HG03064 (cell line): ENCODE measurements at regions not wholly inside any gene's neighbourhood (a gene's known extent, or its start where the extent isn't known, plus 50 kb on each side); places are given as distances from the start of the nearest gene placed in this dataset.

Experiments
- ATAC-seq: cut with Tn5 transposase; IDR thresholded peaks from one replicate; pipeline ENCODE4 v1.9.1; 2021; ENCODE audit warnings: low read depth; ENCODE audit not compliant: unreplicated experiment

DNA sequence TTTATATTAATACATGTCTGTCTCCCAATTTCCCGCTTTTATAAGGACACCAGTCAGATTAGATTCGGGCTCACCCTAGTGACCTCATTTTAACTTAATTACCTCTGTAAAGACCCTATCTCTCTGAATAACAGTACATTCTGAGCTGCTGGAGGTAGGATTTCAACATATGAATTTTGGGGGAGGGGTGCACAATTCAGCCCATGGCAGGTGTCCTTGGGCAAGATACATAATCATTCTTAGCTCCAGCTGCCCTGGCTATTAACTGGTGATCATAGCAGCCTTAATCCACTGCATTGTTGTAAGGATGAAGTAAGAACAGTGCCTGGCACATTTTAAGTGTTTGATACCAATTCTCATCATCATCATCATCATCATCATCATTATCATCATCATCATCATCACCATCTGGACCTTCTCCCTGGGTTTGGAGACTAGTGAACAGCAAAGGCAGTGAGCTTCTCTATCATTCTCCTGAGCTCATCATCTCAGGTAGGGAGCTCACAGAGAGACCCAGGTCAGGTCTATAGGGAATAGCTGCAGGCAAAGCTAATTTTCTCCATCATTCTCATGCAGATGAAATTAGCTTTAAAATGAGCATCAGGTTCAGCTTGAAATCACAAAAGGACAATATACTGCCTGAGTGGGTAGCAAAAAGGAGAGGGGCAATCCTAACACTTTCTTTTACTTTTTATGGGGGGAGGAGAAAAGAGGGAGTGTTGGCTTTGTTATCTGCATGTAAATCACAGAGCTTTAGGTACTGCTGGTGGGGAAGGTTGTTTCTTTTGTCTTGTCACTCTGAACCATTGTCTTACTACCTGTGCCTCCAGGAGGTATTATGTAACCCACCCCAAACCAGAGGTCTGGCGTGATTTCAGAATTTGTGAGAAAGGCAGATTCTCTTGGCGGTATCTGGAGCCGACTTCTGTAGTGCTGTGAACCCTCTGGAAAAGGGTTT lies 125.5 kb upstream of the SPRED2 start:
- ATAC-seq = no peak

DNA sequence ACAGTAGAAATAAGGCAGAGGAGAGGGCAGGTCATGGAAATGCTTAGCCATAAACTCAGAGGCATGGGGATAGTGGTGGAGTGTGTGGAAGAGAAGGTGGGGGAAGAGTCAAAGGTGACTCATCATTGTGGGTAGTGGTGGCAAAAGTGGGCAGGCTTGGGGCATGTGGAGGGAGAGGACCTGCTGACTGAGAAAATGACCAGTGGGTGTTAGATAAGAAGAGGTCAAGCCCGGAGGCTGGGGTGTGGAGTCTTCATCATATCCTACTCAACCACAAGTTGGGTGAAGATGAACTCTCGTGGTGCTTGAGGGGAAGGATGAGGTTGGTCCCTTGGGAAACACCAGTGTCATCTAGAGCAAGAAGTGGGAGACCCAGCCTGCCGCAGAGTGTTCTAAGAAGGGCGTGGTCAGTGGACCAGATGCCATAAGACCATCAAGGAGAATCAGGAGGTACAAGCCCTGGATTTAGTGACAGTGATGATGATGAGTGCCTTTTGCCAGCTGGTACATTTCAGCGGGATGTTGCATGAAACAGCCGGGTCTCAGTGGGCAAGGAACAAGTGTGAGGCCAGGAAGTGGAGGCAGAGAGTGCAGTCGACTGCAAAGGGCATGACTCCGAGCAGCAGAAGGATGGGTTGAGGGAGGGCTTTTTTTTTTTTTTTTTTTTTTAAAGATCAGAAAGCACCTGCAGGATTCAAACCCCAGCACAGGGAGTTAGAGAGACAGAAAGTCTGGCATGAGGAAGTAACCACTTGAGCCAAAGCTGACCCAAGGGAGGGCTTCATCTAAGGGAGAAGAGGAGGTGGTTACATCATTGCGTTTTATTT lies 122.6 kb upstream of the SPRED2 start:
- peak; percentile 57 for ATAC-seq

DNA sequence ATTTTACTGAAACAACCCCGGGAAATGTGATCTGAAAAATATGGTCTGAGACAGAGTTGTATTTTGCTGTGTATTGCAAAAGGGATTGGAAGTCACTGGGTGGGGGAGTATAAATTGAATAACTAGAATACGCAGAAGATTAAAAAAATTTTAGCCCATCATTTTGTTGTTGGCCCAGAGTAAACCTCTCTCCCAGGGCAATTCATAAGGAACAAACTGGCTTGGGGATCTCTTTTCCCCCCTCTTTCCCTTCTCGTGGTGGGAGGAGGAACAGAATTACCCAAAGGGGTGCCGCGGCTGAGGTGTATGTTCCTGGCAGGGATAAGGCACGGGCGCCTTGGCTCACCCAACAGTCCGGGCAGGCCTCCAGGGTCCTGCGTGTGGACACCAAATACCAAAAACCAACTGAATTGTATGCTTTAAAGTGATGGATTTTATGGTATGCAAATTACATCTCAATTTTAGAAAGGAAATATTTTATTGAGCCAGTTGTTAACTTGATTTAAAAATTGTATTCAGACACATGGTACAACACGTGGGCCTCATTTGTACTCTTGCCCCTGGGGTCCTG lies 121.2 kb upstream of the SPRED2 start:
- ATAC-seq = no peak

DNA sequence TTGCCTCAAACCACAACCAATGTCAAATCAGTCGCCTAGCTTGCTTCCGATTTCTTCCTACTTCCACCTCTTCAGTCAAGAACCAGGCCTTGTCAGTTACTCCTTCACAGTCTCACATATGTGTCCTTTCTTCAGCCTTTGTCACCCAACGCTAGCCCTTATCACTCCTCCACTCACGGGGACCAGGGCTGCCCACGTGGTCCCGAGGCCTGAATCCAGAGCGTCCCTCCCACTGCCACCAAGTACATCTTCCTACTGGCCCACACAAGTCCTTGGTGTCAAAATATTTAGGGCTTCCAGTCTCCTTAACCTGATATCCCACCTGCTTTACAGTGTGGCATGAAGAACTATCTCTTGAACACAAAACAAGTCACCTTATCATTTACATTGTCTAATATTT lies 119.1 kb upstream of the SPRED2 start:
- no peak for ATAC-seq

DNA sequence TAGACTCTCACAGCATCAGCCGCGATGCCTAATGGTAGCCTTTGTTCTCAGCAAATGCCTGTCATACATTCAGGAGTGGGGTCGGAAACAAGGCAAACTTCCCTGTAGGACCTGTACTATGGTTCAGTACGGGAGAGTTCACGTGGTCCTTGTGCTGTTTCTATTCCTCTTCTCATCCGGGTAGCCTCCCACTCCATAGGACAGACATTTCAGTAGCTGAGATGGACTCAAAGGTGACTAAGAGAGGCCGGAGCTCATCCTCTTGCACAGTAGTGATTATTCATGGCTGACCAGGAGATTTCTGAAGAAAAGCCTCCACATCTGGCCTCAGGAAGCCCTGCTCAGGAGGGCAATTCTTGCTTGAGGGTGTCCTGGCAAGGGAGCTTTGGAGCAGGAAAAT lies 117.8 kb upstream of the SPRED2 start:
- no peak for ATAC-seq

DNA sequence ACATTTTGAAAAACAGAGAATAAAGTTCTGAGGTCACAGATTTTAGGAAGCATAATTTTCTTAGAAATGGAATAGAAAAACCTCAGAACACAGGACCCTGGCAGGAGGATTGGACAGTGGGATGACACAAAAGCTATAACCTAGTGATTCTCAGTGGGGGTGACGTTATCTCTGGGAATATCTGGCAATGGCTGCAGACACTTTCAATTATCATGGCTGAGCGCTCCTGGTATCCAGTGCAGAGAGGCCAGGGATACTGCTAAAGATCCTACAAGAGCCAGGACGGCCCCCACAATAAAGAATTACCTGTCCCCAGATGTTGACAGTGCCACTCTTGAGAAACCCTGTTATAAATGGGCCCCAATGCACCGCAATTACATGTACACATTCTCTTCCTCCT lies 117.2 kb upstream of the SPRED2 start:
- no peak for ATAC-seq

DNA sequence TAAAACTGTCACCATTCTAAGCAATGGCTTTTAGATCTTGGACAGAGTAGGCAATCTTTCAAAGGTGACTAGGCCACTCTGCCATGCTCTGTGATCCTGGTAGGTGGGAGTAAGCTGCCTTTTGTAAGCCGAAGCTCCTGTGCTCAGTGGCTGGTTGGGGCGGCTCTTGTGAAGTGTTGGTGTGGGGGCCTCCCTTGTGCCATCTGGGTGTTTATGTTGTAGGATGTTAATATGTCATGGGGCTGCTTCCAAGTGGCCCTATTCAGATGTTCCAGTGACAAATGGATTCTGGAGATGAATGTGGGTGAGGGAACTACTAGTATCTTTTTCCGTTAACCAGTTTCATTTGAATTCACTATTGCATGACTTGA lies 116.8 kb upstream of the SPRED2 start:
- ATAC-seq = no peak

DNA sequence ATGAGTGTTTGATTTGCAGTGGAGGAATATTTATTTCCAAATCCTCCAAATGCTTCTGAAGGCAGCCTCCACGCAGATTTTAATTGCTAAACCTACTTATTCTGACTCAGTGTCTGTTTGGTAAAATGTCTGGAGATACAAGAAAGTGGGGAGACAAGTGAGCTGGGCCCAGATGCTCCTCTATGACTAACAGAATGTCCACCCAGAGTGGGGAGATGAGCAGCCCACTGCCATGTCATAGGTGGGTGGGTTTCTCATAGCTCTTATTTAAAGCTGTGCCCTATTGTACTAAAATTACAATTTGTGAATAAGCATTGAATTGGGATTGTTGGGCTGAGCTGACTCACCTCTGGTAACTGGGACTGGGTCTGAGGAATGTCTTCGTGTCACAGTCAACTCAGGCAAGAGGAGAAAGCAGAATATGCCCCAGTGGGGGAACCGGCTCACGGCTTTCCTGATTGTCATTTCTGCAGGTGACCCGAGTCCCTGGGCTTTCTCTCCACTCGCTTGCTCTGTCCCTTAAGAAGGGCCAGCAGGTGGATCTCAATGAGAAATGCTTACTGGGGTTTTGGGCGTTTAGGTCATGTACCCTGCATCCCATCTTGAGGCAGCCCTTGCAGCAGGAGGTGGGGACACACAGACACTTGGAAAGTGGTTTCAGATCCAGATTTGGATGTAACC lies 116.3 kb upstream of the SPRED2 start:
- ATAC-seq = no peak

DNA sequence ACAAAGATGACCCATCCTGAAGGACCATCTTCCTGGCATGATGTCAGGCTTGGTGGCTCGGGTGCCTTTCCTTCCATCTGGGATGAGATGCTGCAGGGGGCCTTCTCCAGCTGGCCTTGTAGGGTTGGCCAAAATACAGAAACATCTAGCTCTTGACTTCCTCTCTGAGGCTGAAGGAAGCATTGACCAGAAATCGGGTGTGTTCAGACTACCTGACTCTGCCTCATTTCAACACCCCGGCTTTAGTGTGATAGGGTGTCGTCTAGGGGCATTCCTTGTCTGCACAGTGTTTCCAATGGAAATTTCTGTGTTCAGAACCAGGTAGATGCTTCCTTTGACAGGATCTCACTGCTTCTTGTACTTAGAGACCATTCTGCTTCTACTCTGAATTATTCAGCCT lies 115.7 kb upstream of the SPRED2 start:
- no peak for ATAC-seq

DNA sequence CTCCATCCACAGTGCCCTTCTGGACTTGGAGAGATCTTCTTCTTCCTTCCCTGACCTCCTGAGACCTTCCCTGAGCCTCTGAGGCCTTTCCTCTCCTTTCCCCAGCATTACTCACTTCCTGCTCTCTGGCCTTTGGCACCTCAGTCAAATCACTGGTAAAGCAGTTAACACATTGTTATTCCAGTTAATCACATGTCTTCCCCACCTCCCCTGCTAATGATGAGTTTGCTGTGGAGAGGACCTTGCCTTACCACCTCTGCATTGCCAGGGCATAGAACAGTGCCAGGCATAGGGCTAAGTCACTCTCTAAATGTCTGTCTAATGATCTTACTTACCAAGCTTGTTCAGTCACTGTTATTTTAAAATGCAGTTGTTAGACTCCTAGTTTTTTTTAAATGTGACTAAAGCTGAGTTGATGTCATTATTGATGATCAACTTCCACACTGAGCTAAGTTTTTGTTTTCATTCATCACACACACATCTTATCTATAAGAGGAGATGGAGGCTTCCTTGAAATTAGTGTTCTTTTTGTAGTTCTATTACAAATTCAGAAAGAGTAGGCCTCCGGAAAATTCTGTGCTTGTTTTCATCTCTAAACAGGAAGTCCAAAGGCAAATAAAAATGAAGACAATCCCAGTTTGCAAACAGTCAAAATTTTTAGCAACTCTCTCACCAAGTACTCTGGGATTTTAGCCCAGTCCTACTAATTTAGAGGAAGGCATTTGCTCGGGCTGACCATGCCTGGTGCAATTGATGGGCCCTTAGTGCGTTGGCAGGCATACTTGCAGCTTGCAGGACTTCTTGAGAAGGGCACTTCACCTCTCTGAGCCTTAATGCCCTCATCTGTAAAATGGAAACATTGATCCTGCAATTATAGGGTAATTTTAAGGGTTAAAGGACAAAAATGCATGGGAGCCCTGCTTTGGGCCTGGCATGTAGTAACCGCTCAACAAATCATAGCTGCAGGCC lies 113.7 kb upstream of the SPRED2 start:
- no peak for ATAC-seq

DNA sequence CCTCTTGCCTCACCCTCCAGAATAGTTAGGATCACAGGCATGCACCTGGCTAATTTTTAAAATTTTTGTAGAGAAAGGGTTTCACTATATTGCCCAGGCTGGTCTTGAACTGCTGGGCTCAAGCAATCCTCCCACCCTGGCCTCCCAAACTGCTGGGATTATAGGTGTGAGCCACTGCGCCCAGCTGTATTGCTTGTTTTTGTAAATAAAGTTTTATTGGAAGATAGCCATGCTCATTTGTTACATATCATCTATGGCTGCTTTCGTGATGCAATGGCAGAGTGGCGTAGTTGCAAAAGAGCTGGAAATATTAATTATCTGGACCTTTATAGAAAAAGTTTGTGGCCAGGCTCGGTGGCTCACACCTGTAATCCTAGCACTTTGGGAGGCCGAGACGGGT lies 109.4 kb upstream of the SPRED2 start:
- no peak for ATAC-seq

DNA sequence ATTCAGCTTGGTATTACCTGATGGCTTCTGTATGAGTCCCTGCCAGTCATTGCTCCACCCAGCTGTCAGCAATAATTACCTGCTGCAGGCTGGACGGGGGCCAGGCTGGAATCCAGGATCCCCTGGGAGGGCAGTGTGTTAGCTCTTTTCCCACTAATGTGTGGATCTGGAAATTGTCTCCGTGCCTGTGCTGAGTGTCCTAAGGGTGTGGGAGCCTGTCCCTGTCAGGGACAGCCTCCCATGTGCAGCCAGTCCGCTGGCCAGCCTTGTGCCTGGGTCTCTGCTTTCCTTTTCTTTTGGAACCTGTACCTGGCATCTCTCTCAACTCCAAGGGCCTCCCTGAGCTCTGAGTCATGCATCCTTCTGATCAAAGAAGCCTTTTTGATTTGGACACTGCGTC lies 107.2 kb upstream of the SPRED2 start:
- no peak for ATAC-seq

DNA sequence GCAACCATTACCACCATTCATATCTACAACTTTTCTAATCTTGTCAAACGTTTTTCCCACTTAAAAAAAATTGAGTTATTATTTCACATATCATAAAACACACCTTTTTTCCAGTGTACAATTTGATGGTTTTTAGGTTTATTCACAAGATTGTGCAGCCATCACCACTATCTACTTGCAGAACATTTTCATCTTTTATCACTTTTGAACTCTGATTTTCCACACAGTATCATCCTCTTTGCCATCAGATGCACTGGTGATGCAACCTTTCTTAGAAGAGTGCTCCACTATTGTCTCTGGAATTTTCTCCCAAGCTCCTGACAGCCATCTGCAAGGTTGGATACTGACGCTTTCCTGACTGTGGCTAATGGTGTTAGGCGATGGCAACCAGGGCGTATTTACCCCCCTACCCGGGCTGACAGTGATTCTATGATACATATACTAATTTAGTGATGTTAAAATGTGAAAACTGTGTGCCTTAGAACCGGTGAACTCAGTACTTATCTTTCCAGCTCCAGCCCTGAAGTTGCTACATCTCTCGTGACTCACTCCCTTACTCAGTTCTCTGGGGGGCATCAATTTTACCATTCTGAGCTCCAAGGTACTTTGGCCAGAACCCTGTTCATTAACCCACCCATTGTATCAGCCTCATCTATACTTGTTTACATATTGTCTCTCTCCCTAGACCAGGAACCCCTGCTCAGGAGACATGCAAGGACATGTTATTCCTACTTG lies 105.4 kb upstream of the SPRED2 start:
- ATAC-seq = no peak

DNA sequence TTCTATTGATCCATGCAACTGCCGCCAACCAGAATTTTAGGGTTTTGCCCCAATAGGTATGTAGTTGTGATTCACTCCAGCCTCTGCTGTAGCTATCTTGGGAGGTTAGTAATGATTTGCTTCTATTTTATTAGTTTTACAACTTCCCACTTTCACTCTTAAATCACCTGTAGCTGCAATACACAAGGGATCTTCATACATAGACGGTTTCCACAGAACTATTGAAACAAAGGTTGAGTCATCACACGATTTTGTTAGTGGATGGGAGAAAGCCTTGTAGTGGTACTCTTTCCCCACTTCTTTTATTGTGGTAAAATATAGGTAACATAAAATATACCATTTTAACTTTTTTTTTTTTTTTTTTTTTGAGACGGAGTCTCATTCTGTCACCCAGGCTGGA lies 104.2 kb upstream of the SPRED2 start:
- ATAC-seq = peak; percentile 84

DNA sequence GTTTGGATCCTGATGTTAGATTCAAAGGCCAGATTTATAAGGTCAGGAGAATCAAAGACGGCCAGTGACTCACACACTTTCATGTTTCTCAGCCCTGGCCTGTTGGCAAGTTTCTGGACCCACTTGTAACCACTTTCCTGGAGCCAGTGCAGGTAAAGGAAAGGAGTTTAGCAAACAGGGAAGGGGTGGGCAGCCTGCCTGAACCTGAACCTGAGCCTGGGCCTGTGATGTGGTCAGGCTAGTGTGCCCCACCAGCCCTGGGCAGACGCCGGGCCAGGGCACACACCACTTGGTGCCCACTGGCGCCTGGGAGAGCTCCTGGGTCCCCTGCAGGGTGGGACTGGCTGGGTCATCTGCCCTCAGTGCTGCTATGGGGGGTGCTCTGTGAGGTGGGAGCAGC lies 100.5 kb upstream of the SPRED2 start:
- ATAC-seq = no peak

DNA sequence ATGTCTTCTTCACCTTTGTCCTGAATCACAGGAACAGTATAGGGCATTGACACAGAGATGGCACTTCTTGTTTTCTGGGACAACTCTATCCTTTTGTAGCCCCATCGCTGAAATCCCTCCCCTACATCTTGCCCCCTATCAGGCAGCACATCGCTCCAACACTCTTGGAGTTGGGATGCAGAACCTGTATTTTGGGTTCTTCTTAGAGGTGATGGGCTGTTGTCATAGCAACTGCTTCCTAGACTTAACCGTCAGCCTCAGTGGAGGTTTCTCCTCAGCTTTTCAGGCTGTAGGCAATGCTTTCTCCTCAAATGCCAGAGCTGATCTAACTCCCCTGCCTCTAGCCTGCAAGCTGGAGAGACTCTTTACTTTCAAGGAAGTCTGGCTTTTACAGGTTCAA lies 99.9 kb upstream of the SPRED2 start:
- no peak for ATAC-seq

DNA sequence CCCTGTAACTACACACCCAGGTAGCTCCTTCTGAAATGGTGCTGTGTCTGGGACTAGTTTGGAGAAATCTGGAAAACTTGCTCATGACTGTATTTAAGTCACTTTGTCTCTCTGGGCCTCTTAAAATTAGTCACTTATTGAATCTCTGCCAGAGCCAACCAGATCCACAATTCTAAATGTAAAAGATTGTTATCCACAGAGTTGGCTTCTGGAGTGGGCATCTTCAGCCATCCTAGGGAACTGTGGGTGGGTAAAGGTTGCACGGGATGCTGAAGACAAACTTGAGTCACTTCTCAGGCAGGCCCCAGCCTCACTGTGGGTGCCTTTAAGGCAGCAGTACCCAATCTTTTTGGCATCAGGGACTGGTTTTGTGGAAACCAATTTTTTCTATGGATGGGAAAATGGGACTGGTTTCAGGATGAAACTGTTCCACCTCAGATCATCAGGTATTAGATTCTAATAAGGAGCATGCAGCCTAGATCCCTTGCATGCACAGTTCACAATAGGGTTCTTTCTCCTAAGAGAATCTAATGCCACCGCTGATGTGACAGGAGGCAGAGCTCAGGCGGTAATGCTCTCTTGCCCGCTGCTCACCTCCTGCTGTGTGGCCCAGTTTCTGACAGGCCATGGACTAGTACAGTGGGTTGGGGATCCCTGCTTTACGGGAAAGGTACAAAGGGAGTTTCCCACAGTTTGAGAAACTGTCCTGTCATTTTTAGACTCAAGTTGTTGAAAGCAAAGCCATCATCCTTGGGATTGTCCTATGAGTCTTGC lies 98.3 kb upstream of the SPRED2 start:
- no peak for ATAC-seq

DNA sequence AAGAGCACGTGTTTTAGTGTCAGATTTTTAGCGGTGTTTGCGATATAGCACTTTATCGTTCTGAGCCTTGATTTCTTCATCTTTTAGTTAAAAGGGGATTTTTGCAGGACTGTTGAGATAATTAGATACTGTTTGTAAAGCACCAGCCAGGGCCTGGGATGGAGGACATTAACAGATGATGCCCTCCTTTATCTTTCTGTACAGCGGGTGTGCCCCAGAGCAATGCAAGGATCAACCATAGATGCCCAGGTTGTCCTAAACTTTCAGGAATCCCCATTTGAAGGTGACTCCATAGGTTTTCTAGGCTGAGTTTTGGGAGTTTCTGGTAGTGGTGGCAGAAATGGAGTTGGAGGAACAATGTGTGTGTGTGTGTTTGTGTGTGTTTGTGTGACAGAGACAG lies 97.0 kb upstream of the SPRED2 start:
- no peak for ATAC-seq
